ENCODE measurements at regions not wholly inside any gene's neighbourhood (a gene's known extent, or its start where the extent isn't known, plus 50 kb on each side); places are given as distances from the start of the nearest gene placed in this dataset.

DNA sequence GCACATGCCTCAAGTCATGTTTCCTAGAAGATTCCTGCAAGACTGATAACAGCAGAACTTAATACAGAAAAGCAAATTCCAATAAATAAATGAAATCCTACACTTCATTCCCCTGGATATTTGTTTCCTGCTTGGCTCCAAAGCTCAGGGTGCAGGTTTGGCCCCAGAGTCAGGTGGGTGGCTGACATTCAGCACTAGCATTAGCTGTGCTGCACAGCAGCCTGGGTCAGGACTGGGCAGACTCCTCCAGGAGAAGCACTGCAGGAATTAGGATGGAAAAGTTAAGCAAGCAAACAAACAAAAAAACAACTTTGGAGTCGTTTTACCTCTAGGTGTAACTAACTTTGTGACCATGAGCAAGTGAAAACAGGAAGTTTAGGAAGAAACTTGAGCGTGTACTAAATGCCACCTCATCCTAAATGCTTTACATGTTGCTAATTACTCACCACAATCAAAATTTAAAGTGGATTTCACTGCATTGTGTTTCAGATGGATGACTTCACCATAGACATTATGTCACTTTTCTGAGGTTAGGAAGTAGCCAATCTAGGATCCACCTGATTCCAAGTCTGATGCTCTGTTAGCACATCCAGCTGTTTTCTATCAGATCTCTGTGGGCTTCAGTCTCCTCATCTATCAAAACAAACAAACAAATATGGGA, 239.4 kb downstream of the C7orf25 start:
- Histone ChIP-seq H3K4me2 (ENCODE audit: low read length) (no peak overlapping the region), H3K9ac (ENCODE audit: low read length) (no peak overlapping the region), H3F3A (ENCODE audit: insufficient read depth, low read length, poor library complexity, severe bottlenecking) (no peaks in the 10 kb centered on the region), H3K27ac (ENCODE audit: low read length) (no peak overlapping the region), H2AFZ (ENCODE audit: low read depth, low read length) (no peak overlapping the region), H3K9me2 (ENCODE audit: insufficient read depth, low read length) (no peaks in the 10 kb centered on the region), H3K36me3 (ENCODE audit: insufficient read depth, low read length) (no peaks in the 10 kb centered on the region), H3K9me3 (ENCODE audit: low read length) (no peaks in the 10 kb centered on the region), H3K79me2 (replicated peaks; ENCODE audit: insufficient read depth, low read length) (no peaks in the 10 kb centered on the region), H3K27me3 (ENCODE audit: insufficient read depth, low read depth, low read length) (no peaks in the 10 kb centered on the region), H3K4me3 (ENCODE audit: low read length) (no peak overlapping the region), H4K20me1 (ENCODE audit: insufficient read depth) (no peaks in the 10 kb centered on the region)
- TF ChIP-seq SMC3 (conservative IDR thresholded peaks at IDR 0.05; ENCODE audit: poor library complexity), result no peak
- TF ChIP-seq EZH2 (IDR thresholded peaks at IDR 0.05; ENCODE audit: borderline replicate concordance, insufficient read depth, low read length, poor library complexity, severe bottlenecking), result no peak
- TF ChIP-seq RAD21 (conservative IDR thresholded peaks at IDR 0.05), result no peak
- TF ChIP-seq, protein P1, sequence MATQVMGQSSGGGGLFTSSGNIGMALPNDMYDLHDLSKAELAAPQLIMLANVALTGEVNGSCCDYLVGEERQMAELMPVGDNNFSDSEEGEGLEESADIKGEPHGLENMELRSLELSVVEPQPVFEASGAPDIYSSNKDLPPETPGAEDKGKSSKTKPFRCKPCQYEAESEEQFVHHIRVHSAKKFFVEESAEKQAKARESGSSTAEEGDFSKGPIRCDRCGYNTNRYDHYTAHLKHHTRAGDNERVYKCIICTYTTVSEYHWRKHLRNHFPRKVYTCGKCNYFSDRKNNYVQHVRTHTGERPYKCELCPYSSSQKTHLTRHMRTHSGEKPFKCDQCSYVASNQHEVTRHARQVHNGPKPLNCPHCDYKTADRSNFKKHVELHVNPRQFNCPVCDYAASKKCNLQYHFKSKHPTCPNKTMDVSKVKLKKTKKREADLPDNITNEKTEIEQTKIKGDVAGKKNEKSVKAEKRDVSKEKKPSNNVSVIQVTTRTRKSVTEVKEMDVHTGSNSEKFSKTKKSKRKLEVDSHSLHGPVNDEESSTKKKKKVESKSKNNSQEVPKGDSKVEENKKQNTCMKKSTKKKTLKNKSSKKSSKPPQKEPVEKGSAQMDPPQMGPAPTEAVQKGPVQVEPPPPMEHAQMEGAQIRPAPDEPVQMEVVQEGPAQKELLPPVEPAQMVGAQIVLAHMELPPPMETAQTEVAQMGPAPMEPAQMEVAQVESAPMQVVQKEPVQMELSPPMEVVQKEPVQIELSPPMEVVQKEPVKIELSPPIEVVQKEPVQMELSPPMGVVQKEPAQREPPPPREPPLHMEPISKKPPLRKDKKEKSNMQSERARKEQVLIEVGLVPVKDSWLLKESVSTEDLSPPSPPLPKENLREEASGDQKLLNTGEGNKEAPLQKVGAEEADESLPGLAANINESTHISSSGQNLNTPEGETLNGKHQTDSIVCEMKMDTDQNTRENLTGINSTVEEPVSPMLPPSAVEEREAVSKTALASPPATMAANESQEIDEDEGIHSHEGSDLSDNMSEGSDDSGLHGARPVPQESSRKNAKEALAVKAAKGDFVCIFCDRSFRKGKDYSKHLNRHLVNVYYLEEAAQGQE (IDR thresholded peaks at IDR 0.05; ENCODE audit: borderline replicate concordance), result no peak

DNA sequence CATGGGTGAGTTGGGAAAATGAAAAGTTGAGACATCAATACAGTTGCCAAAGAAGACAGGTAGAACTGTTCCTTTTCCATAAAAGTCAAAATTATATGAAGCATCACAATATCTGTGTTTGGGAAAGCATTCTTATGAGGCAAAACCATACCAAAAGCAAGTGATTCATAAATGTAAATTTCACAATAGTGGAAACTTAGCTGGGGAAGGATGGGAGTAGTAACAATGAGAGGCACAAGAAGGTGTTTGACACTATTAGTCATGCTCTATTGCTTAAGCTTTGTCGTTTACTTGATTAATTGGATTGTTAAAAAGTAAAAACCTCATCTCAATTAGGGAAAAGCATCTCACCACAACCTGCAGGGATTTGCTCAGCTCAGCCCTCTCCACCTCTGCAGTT, 240.2 kb downstream of the C7orf25 start:
- Histone ChIP-seq H3K9ac (ENCODE audit: low read length) (no peak overlapping the region), H2AFZ (ENCODE audit: low read depth, low read length) (no peak overlapping the region), H3K27me3 (ENCODE audit: insufficient read depth, low read depth, low read length) (no peaks in the 10 kb centered on the region), H4K20me1 (ENCODE audit: insufficient read depth) (no peaks in the 10 kb centered on the region), H3K27ac (ENCODE audit: low read length) (no peak overlapping the region), H3K9me2 (ENCODE audit: insufficient read depth, low read length) (no peaks in the 10 kb centered on the region), H3K36me3 (ENCODE audit: insufficient read depth, low read length) (no peaks in the 10 kb centered on the region), H3K9me3 (ENCODE audit: low read length) (no peaks in the 10 kb centered on the region), H3F3A (ENCODE audit: insufficient read depth, low read length, poor library complexity, severe bottlenecking) (no peaks in the 10 kb centered on the region), H3K4me3 (ENCODE audit: low read length) (no peak overlapping the region), H3K4me2 (ENCODE audit: low read length) (no peak overlapping the region), H3K79me2 (replicated peaks; ENCODE audit: insufficient read depth, low read length) (no peaks in the 10 kb centered on the region)
- TF ChIP-seq TAF1 (IDR thresholded peaks at IDR 0.05; ENCODE audit: low read depth) (no peak), EP300 (conservative IDR thresholded peaks at IDR 0.05; ENCODE audit: poor library complexity, severe bottlenecking) (no peak), RAD21 (conservative IDR thresholded peaks at IDR 0.05) (no peak), POLR2AphosphoS5 (IDR thresholded peaks at IDR 0.05) (no peak), MXI1 (conservative IDR thresholded peaks at IDR 0.05; ENCODE audit: poor library complexity, severe bottlenecking) (no peak), SMC3 (conservative IDR thresholded peaks at IDR 0.05; ENCODE audit: poor library complexity) (no peak), EZH2 (IDR thresholded peaks at IDR 0.05; ENCODE audit: borderline replicate concordance, insufficient read depth, low read length, poor library complexity, severe bottlenecking) (no peak)
- TF ChIP-seq, protein P2, sequence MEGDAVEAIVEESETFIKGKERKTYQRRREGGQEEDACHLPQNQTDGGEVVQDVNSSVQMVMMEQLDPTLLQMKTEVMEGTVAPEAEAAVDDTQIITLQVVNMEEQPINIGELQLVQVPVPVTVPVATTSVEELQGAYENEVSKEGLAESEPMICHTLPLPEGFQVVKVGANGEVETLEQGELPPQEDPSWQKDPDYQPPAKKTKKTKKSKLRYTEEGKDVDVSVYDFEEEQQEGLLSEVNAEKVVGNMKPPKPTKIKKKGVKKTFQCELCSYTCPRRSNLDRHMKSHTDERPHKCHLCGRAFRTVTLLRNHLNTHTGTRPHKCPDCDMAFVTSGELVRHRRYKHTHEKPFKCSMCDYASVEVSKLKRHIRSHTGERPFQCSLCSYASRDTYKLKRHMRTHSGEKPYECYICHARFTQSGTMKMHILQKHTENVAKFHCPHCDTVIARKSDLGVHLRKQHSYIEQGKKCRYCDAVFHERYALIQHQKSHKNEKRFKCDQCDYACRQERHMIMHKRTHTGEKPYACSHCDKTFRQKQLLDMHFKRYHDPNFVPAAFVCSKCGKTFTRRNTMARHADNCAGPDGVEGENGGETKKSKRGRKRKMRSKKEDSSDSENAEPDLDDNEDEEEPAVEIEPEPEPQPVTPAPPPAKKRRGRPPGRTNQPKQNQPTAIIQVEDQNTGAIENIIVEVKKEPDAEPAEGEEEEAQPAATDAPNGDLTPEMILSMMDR (IDR thresholded peaks at IDR 0.05; ENCODE audit: poor library complexity, severe bottlenecking), result no peak

Measured in neural cell (in vitro differentiated cells).